T1000 (cell line): ENCODE measurements at regions not wholly inside any gene's neighbourhood (a gene's known extent, or its start where the extent isn't known, plus 50 kb on each side); places are given as distances from the start of the nearest gene placed in this dataset.

Experiments used
- DNase-seq: peaks from one replicate; lab custom pipeline; 2025; ENCODE audit warnings: mixed read lengths; lab: John Stamatoyannopoulos, UW

GRCh38 chr14:31944256-31945073, 132.6 kb upstream of the ARHGAP5 start:
- no peak for DNase-seq

GRCh38 chr14:31945074-31945613, 132.0 kb upstream of the ARHGAP5 start:
- DNase-seq = no peak

- DNase-seq = no peak
Measured at GRCh38 chr14:31945701-31946100, 131.4 kb upstream of the ARHGAP5 start.

- no peak for DNase-seq
Measured at GRCh38 chr14:31947076-31947475, 130.0 kb upstream of the ARHGAP5 start.

GRCh38 chr14:31947680-31948595, 129.2 kb upstream of the ARHGAP5 start:
- DNase-seq = no peak

GRCh38 chr14:31949709-31950108, 127.4 kb upstream of the ARHGAP5 start:
- no peak for DNase-seq

- DNase-seq = no peak
Measured at GRCh38 chr14:31950331-31950730, 126.8 kb upstream of the ARHGAP5 start.

- no peak for DNase-seq
Measured at GRCh38 chr14:31950764-31951637, 126.1 kb upstream of the ARHGAP5 start.

GRCh38 chr14:31951638-31951964, 125.5 kb upstream of the ARHGAP5 start:
- DNase-seq = no peak

GRCh38 chr14:31952573-31952972, 124.5 kb upstream of the ARHGAP5 start:
- DNase-seq = no peak

GRCh38 chr14:31953210-31953609, 123.9 kb upstream of the ARHGAP5 start:
- DNase-seq = no peak

- DNase-seq = no peak
Measured at GRCh38 chr14:31954991-31955390, 122.1 kb upstream of the ARHGAP5 start.

- DNase-seq = no peak
Measured at GRCh38 chr14:31955936-31956579, 121.0 kb upstream of the ARHGAP5 start.

- no peak for DNase-seq
Measured at GRCh38 chr14:31957565-31957964, 119.5 kb upstream of the ARHGAP5 start.

- DNase-seq = no peak
Measured at GRCh38 chr14:31960039-31960438, 117.1 kb upstream of the ARHGAP5 start.

GRCh38 chr14:31961896-31962295, 115.2 kb upstream of the ARHGAP5 start:
- no peak for DNase-seq

- no peak for DNase-seq
Measured at GRCh38 chr14:31962920-31963319, 114.2 kb upstream of the ARHGAP5 start.

- no peak for DNase-seq
Measured at GRCh38 chr14:31963587-31963986, 113.5 kb upstream of the ARHGAP5 start.

GRCh38 chr14:31964490-31964889, 112.6 kb upstream of the ARHGAP5 start:
- no peak for DNase-seq

GRCh38 chr14:31965071-31965734, 111.9 kb upstream of the ARHGAP5 start:
- DNase-seq = no peak
